GM10266 (cell line): ENCODE measurements at regions not wholly inside any gene's neighbourhood (a gene's known extent, or its start where the extent isn't known, plus 50 kb on each side); places are given as distances from the start of the nearest gene placed in this dataset.
"Not testable (repeated sequence)": the region's sequence is repeated elsewhere in the genome, so short reads cannot be mapped to it uniquely, and the experiment has no call there.

ENCODE experiments used
- DNase-seq: peaks from one replicate; pipeline ENCODE4 v3.0.0; 2012; ENCODE audit errors: extremely low spot score
- CTCF ChIP-seq: IDR thresholded peaks from 2 replicates; pipeline ENCODE4 v1.5.1; 2012; ENCODE audit warnings: mild to moderate bottlenecking, low read depth; ENCODE audit not compliant: control insufficient read depth, insufficient read depth; ENCODE audit errors: missing control alignments

- DNase-seq = no peak
- no peak for TF ChIP-seq CTCF
Measured at GRCh38 chr15:69926721-69927120, 171.0 kb downstream of the TLE3 start.

- DNase-seq = not testable (repeated sequence)
Measured at GRCh38 chr15:69928890-69929289, 168.8 kb downstream of the TLE3 start.

DNA sequence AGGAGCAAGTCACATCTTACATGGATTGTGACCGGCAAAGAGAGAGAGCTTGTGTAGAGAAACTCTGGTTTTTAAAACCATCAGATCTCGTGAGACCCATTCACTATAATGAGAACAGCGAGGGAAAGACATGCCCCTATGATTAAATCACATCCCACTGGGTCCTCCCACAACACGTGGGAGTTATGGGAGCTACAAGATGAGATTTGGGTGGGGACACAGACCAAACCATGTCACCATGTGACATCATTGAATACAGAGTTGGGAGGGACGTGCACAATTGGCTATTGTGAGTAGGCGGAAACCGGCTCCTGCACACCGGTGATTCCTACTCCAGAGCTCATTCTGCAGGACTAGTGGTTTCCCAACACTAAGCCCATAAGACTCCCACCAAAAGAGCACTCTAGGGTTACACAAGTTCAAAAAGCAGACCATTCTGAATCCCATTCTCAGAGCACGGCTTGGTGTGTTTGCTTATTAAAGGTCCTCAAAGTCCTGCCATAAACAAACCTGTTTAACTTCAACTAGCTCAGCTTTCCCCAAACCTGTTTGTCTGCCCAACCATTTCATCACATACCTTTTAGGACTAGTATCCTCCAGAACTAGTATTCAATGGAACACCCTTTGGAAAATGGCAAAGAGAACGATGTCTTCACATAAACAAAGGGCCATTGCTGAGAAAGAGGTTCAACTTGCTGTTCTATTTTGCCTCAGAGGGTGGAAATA, 167.6 kb downstream of the TLE3 start:
- no peak for TF ChIP-seq CTCF
- DNase-seq = no peak

- no peak for TF ChIP-seq CTCF
- no peak for DNase-seq
Measured at GRCh38 chr15:69930754-69931153, 167.0 kb downstream of the TLE3 start.

DNA sequence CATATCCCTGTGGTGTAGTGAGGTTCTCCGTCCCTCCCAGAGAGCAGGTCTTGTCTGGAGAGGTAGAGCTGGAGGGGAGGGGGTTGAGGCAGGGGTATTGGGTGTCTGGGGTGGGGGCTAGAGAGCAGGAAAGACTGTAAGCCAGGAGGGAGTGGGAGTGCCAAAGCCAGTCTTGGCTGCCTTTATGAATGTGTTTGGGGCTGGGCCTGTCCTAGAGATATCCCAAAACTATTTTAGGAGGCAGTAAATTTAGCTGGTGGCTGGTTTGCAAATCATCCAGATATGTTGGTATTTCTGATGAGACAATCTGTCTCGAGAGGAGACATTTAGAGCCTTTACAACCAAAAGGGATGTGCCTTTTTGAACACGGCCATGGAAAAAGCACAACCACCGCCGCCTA, 166.6 kb downstream of the TLE3 start:
- DNase-seq = no peak
- TF ChIP-seq CTCF = no peak

- DNase-seq = no peak
- TF ChIP-seq CTCF = no peak
Measured at GRCh38 chr15:69934607-69935006, 163.1 kb downstream of the TLE3 start.

DNA sequence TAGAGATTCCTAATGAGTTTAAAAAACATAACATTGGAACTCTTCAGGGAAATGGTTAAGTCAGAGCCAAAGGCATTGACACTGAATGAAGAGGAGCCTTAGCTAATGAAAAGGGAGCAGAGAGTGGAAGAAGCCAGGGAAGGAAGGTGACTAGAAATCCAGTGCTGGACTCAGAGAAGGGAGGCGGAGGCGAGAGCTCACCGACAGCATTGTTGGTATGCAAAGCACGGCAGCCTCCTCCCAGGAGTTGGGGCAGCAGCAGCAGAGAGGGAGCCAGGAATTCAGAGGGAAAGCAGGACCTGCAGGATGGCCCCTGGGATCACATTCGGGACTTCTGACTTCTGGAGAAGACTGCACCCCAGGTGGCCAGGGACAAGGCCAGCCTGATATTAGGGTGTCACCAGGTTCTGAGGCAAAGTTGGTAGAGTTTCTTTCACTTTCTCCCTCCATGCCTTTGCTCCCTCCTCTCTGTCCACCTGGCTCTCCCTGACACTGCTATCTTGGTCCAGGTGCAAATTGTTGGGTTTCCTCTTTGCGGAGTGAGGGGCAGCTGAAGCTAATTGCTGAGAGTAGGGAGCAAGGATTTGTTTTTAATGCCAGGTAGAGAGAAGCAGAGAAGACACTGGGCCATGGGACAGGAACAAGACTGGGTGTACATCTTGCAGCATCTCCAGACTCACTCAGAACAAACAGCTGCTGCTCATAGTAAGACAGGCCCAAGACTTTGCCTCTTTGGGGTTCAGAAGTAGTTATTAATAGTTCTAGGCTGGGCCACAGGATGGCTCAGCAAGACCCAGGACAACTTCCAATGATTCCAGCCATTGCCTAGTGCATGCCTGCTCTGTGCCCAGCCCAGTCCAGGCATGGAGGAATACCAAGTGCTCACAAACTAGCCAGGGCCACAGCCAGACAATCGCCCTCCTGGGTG, 157.9 kb downstream of the TLE3 start:
- no peak for TF ChIP-seq CTCF
- DNase-seq = no peak
